ENCODE measurements at regions not wholly inside any gene's neighbourhood (a gene's known extent, or its start where the extent isn't known, plus 50 kb on each side); places are given as distances from the start of the nearest gene placed in this dataset.

- H3K27ac ChIP-seq = no peak overlapping the region
- CTCF ChIA-PET = no interaction called here
- no peak for DNase-seq (ENCODE audit: low spot score)
- TF ChIP-seq CTCF (conservative IDR thresholded peaks at IDR 0.05; ENCODE audit: low read depth) = no peak
- POLR2A ChIA-PET (ENCODE audit: low non-redundant PET) = no interaction called here
Measured at GRCh38 chr16:49919327-49919726, 63.4 kb upstream of the ZNF423 start.

- H3K27ac ChIP-seq = no peak overlapping the region
- POLR2A ChIA-PET (ENCODE audit: low non-redundant PET) = no interaction called here
Measured at GRCh38 chr16:49920397-49920796, 64.5 kb upstream of the ZNF423 start.

GRCh38 chr16:49921106-49921505 is 65.2 kb upstream of the ZNF423 start:
- DNase-seq (ENCODE audit: low spot score) = no peak
- ChIA-PET POLR2A (ENCODE audit: low non-redundant PET) (no interaction called here), CTCF (interaction anchor here (0.7 to 1.6 kb wide), 4 partner anchors 15 to 513 kb away, joined by 4 to 11 read pairs (median 4); no protein-coding TSS in a partner anchor)
- no peak for TF ChIP-seq CTCF (conservative IDR thresholded peaks at IDR 0.05; ENCODE audit: low read depth)
- no peak overlapping the region for H3K27ac ChIP-seq

More at GRCh38 chr16:49920397-49920796, 64.5 kb upstream of the ZNF423 start:
- TF ChIP-seq CTCF (conservative IDR thresholded peaks at IDR 0.05; ENCODE audit: low read depth) = no peak
- CTCF ChIA-PET = interaction anchor here (0.6 to 1.6 kb wide), 2 partner anchors 63 to 101 kb away, joined by 3 to 11 read pairs; no protein-coding TSS in a partner anchor
- DNase-seq (ENCODE audit: low spot score) = no peak

- TF ChIP-seq CTCF (conservative IDR thresholded peaks at IDR 0.05; ENCODE audit: low read depth) = peak; percentile 21; the same call in 1 of the 2 replicates
- ChIA-PET POLR2A (ENCODE audit: low non-redundant PET) (no interaction called here), CTCF (interaction anchor here (0.6 to 1.6 kb wide), 8 partner anchors 15 to 1506 kb away, joined by 3 to 11 read pairs (median 4); no protein-coding TSS in a partner anchor)
- no peak overlapping the region for H3K27ac ChIP-seq
- DNase-seq (ENCODE audit: low spot score) = peak; percentile 46
Measured at GRCh38 chr16:49921791-49922456, 66.0 kb upstream of the ZNF423 start.

- CTCF ChIA-PET = no interaction called here
- POLR2A ChIA-PET (ENCODE audit: low non-redundant PET) = no interaction called here
- DNase-seq (ENCODE audit: low spot score) = no peak
- no peak for TF ChIP-seq CTCF (conservative IDR thresholded peaks at IDR 0.05; ENCODE audit: low read depth)
- no peak overlapping the region for H3K27ac ChIP-seq
Measured at GRCh38 chr16:49923411-49923810, 67.5 kb upstream of the ZNF423 start.

GRCh38 chr16:49924078-49924477 is 68.2 kb upstream of the ZNF423 start:
- H3K27ac ChIP-seq = no peak overlapping the region
- POLR2A ChIA-PET (ENCODE audit: low non-redundant PET) = no interaction called here
- no peak for TF ChIP-seq CTCF (conservative IDR thresholded peaks at IDR 0.05; ENCODE audit: low read depth)
- CTCF ChIA-PET = interaction anchor here (0.8 kb wide), 1 partner anchor 9 kb away, joined by 4 read pairs; no protein-coding TSS in a partner anchor
- no peak for DNase-seq (ENCODE audit: low spot score)
